CD14-positive monocyte (primary cell): ENCODE measurements at regions not wholly inside any gene's neighbourhood (a gene's known extent, or its start where the extent isn't known, plus 50 kb on each side); places are given as distances from the start of the nearest gene placed in this dataset.
"Not testable (repeated sequence)": the region's sequence is repeated elsewhere in the genome, so short reads cannot be mapped to it uniquely, and the experiment has no call there.

ENCODE experiments used
- DNase-seq, 3 donors: peaks; one replicate each; pipeline ENCODE4 v3.0.0-alpha.2; 2011 to 2022
- H2AFZ ChIP-seq: 2 replicates; pipeline ENCODE4 v1.6.0; 2012; ENCODE audit warnings: mild to moderate bottlenecking, low read depth, low read length, inconsistent platforms; ENCODE audit not compliant: insufficient read depth, poor library complexity, severe bottlenecking
- H3K27ac ChIP-seq, 2 donors: 1 replicate in 1 of 2; 2 replicates in 1 of 2; pipeline ENCODE4 v1.5.1; 2012 to 2013; ENCODE audit warnings: low read length in 2 of 2, control low read depth in 1 of 2, inconsistent platforms in 1 of 2, low read depth in 1 of 2, mild to moderate bottlenecking in 1 of 2
- H3K27me3 ChIP-seq, 2 donors: one replicate each; pipeline versions ENCODE4 v1.6.0 to v1.6.1; 2011 to 2013; ENCODE audit warnings: low read length in 2 of 2; ENCODE audit not compliant: control insufficient read depth in 2 of 2, insufficient read depth in 2 of 2
- H3K36me3 ChIP-seq, 2 donors: replicated peaks in 1 of 2; 1 replicate in 1 of 2; 2 replicates in 1 of 2; pipeline versions ENCODE4 v1.5.1 to v1.6.1; 2012 to 2013; ENCODE audit warnings: low read length in 2 of 2, control low read depth in 1 of 2, inconsistent platforms in 1 of 2, mild to moderate bottlenecking in 1 of 2; ENCODE audit not compliant: insufficient read depth in 2 of 2, control insufficient read depth in 1 of 2
- H3K4me1 ChIP-seq, 2 donors: 1 replicate in 1 of 2; 2 replicates in 1 of 2; pipeline versions ENCODE4 v1.5.1 to v1.6.1; 2012 to 2013; ENCODE audit warnings: low read length in 2 of 2, control low read depth in 1 of 2, inconsistent platforms in 1 of 2, mild to moderate bottlenecking in 1 of 2, moderate library complexity in 1 of 2; ENCODE audit not compliant: insufficient read depth in 2 of 2, control insufficient read depth in 1 of 2
- H3K4me2 ChIP-seq: replicated peaks from 2 replicates; pipeline ENCODE3; 2012; ENCODE audit warnings: low read length, moderate library complexity, mild to moderate bottlenecking; ENCODE audit not compliant: poor library complexity, severe bottlenecking; ENCODE audit errors: extremely low read depth
- H3K4me3 ChIP-seq, 3 experiments: fragments of 200-600 bp in 1 of 3; sonication (generic) in 1 of 3; replicated peaks in 1 of 3; 1 replicate in 2 of 3; 2 replicates in 1 of 3; pipeline ENCODE4 v1.5.1; 2011 to 2013; ENCODE audit warnings: low read length in 3 of 3, mild to moderate bottlenecking in 3 of 3, control low read depth in 2 of 3, low read depth in 2 of 3, inconsistent platforms in 1 of 3, moderate library complexity in 1 of 3
- H3K79me2 ChIP-seq: 2 replicates; pipeline ENCODE4 v1.6.0; 2012; ENCODE audit warnings: mild to moderate bottlenecking, control low read depth, inconsistent platforms, low read length, moderate library complexity; ENCODE audit not compliant: insufficient read depth
- H3K9ac ChIP-seq: 2 replicates; pipeline ENCODE4 v1.6.0; 2017; ENCODE audit warnings: low read length, mild to moderate bottlenecking; ENCODE audit not compliant: insufficient read depth, poor library complexity, severe bottlenecking
- H3K9me3 ChIP-seq, 2 donors: replicated peaks in 1 of 2; 1 replicate in 1 of 2; 2 replicates in 1 of 2; pipeline versions ENCODE4 v1.5.1 to v1.6.1; 2012 to 2013; ENCODE audit warnings: low read length in 2 of 2, control low read depth in 1 of 2; ENCODE audit not compliant: control insufficient read depth in 1 of 2, insufficient read depth in 1 of 2
- H4K20me1 ChIP-seq: 2 replicates; pipeline ENCODE4 v1.6.0; 2012; ENCODE audit warnings: mild to moderate bottlenecking, low read length, control low read depth, moderate library complexity; ENCODE audit not compliant: insufficient read depth
- H3K27ac Mint-ChIP-seq, 7 donors: one replicate each; pipeline ENCODE4 v1.8.0; 2020; ENCODE audit warnings: mild to moderate bottlenecking in 7 of 7, mixed read lengths in 7 of 7, moderate library complexity in 6 of 7, inconsistent platforms in 2 of 7
- H3K27me3 Mint-ChIP-seq, 3 donors: one replicate each; pipeline ENCODE4 v1.8.0; 2021 to 2022; ENCODE audit warnings: low read depth in 3 of 3, mild to moderate bottlenecking in 3 of 3, mixed read lengths in 3 of 3, moderate library complexity in 3 of 3, inconsistent platforms in 1 of 3
- H3K36me3 Mint-ChIP-seq, 2 donors: one replicate each; pipeline ENCODE4 v1.8.0; 2020; ENCODE audit warnings: mixed read lengths in 2 of 2, inconsistent platforms in 1 of 2, mild to moderate bottlenecking in 1 of 2
- H3K4me1 Mint-ChIP-seq: one replicate; pipeline ENCODE4 v1.8.0; 2020; ENCODE audit warnings: mild to moderate bottlenecking, mixed read lengths
- H3K4me3 Mint-ChIP-seq, 2 donors: one replicate each; pipeline ENCODE4 v1.8.0; 2020; ENCODE audit warnings: mild to moderate bottlenecking in 2 of 2, mixed read lengths in 2 of 2, moderate library complexity in 1 of 2
- H3K9me3 Mint-ChIP-seq, 7 donors: one replicate each; pipeline ENCODE4 v1.8.0; 2020 to 2022; ENCODE audit warnings: mixed read lengths in 7 of 7, mild to moderate bottlenecking in 6 of 7, moderate library complexity in 6 of 7, inconsistent platforms in 2 of 7
- WGBS: methylation state at CpG from one replicate; pipeline ENCODE4 v1.1.5; 2013; ENCODE audit warnings: missing lambda C conversion rate; ENCODE audit not compliant: insufficient coverage; 5-methylcytosine and 5-hydroxymethylcytosine counted together
- intact Hi-C, 2 donors: fragments of 100-400 bp; cut with micrococcal nuclease; formaldehyde crosslinking; loops; one replicate each; pipeline versions ENCODE4 v1.15.0 to v1.15.1; 2023
- TF ChIP-seq, protein P1 (sequence below): fragments of 200-600 bp; IDR thresholded peaks from one replicate; pipeline ENCODE4 v1.8.0; 2022; ENCODE audit warnings: antibody characterized with exemption, mild to moderate bottlenecking

DNA sequence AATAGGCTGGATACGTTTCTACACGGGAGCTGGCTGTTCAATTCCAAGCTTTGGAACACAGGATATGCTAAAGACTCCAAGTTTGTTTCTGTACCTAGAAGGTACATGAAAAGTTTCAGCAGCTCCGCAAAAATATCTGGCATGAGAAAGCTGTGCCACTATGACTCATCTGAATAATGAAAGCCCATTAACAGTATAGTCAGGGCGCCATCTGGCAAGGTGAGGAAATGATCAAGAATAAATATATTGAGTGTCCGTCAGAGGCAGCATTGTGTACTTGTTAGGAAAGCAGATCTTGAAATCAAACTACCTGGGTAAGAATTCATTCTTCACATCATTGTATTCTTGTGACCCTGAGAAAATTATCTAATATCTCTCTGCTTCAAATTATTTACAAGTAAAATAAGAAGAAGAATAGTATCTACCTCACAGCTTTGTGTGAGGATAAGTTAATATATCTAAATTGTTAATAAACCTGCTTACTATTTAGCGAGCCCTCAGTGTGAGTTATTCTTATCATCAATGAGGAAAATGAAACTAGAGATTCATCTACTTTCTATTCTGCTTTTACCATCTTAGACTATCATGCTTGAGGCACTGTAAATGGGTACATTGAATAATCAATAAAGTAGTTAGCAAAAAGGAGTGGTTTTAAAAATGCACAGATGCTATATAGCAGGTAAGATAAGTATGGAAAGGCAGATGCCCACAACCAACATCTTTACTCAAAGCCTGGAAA, 53.5 kb downstream of the FSCB start:
- DNase-seq = no peak
- H3K79me2 ChIP-seq = no peaks in the 10 kb centered on the region
- Mint-ChIP-seq H3K9me3 (peaks cover 5 to 45% (median 21%) of the 10 kb centered on the region in 7 donors), H3K27ac (no peak overlapping the region), H3K4me1 (no peaks in the 10 kb centered on the region), H3K36me3 (no peaks in the 10 kb centered on the region), H3K27me3 (no peaks in the 10 kb centered on the region), H3K4me3 (no peak overlapping the region)
- intact Hi-C loops = no loop called here
- TF ChIP-seq, protein P1, sequence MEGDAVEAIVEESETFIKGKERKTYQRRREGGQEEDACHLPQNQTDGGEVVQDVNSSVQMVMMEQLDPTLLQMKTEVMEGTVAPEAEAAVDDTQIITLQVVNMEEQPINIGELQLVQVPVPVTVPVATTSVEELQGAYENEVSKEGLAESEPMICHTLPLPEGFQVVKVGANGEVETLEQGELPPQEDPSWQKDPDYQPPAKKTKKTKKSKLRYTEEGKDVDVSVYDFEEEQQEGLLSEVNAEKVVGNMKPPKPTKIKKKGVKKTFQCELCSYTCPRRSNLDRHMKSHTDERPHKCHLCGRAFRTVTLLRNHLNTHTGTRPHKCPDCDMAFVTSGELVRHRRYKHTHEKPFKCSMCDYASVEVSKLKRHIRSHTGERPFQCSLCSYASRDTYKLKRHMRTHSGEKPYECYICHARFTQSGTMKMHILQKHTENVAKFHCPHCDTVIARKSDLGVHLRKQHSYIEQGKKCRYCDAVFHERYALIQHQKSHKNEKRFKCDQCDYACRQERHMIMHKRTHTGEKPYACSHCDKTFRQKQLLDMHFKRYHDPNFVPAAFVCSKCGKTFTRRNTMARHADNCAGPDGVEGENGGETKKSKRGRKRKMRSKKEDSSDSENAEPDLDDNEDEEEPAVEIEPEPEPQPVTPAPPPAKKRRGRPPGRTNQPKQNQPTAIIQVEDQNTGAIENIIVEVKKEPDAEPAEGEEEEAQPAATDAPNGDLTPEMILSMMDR = no peak
- H2AFZ ChIP-seq = no peak overlapping the region
- H3K36me3 ChIP-seq = no peaks in the 10 kb centered on the region
- no peak overlapping the region for H3K9ac ChIP-seq
- no peak overlapping the region for H3K4me3 ChIP-seq
- no peaks in the 10 kb centered on the region for H3K4me1 ChIP-seq
- H3K27me3 ChIP-seq = no peaks in the 10 kb centered on the region
- H3K9me3 ChIP-seq = peaks cover 39 to 42% of the 10 kb centered on the region in 2 donors
- WGBS = 89% methylated on average over 4 of the region's 6 CpGs
- H3K4me2 ChIP-seq = no peak overlapping the region
- H3K27ac ChIP-seq = no peak overlapping the region
- no peaks in the 10 kb centered on the region for H4K20me1 ChIP-seq

DNA sequence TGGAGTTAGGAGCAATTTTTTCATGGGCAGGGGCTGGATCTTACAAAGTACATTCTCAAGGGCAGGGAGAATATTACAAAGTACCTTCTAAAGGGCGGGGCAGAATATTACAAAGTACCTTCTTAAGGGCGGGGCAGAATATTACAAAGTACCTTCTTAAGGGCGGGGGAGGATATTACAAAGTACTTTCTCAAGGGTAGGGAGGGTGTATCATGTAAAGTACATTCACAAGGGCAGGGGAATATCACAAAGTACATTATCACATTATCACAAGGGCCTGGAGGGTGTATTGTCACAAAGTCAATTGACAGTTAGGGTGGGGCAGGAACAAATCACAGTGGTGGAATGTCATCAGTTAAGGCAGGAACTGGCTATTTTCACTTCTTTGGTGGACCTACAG, 56.9 kb downstream of the FSCB start:
- peaks cover 32 to 39% of the 10 kb centered on the region in 2 donors for H3K9me3 ChIP-seq
- H4K20me1 ChIP-seq, H3K36me3 ChIP-seq, H3K9ac ChIP-seq, H3K27me3 ChIP-seq, intact Hi-C loops, H3K27ac Mint-ChIP-seq, H3K27ac ChIP-seq, H3K27me3 Mint-ChIP-seq, H3K79me2 ChIP-seq, H2AFZ ChIP-seq, H3K36me3 Mint-ChIP-seq, H3K4me2 ChIP-seq, H3K4me3 Mint-ChIP-seq, DNase-seq, H3K4me3 ChIP-seq, H3K4me1 Mint-ChIP-seq, H3K4me1 ChIP-seq: not testable (repeated sequence)
- peaks cover 5 to 29% (median 18%) of the 10 kb centered on the region in 7 donors for H3K9me3 Mint-ChIP-seq
- WGBS = no CpG with 5 or more reads among the region's 3 CpGs
